GM12891 (cell line): ENCODE measurements at regions not wholly inside any gene's neighbourhood (a gene's known extent, or its start where the extent isn't known, plus 50 kb on each side); places are given as distances from the start of the nearest gene placed in this dataset.

Experiments used
- DNase-seq: peaks from one replicate; pipeline ENCODE4 v3.0.0; 2011; ENCODE audit warnings: low spot score; ENCODE audit not compliant: insufficient read length
- FAIRE-seq: peaks from 2 replicates; lab custom pipeline; 2011; peaks lifted over from hg19 to GRCh38; lab: Jason Lieb, UNC
- PAX5 ChIP-seq: IDR thresholded peaks from 2 replicates; pipeline ENCODE4 v1.6.1; 2011; ENCODE audit warnings: low read length, moderate library complexity, mild to moderate bottlenecking; ENCODE audit not compliant: insufficient read depth, severe bottlenecking
- POLR2A ChIP-seq: IDR thresholded peaks from 2 replicates; pipeline ENCODE4 v1.6.1; 2011; ENCODE audit warnings: low read depth, low read length, control low read depth
- POLR2AphosphoS5 ChIP-seq: IDR thresholded peaks from 2 replicates; pipeline ENCODE4 v1.6.1; 2011; ENCODE audit warnings: low read depth, low read length, control low read depth
- POU2F2 ChIP-seq: IDR thresholded peaks from 2 replicates; pipeline ENCODE4 v1.6.1; 2011; ENCODE audit warnings: low read depth, mild to moderate bottlenecking, control low read depth, low read length, moderate library complexity
- SPI1 ChIP-seq: IDR thresholded peaks from 2 replicates; pipeline ENCODE4 v1.6.1; 2011; ENCODE audit warnings: low read depth, low read length, control low read depth
- TAF1 ChIP-seq: IDR thresholded peaks from 2 replicates; pipeline ENCODE4 v1.6.1; 2011; ENCODE audit warnings: low read depth, low read length, control low read depth

GRCh38 chr5:123783421-123783820 is 271.4 kb downstream of the CSNK1G3 start:
- FAIRE-seq = no peak

GRCh38 chr5:123778641-123779040 is 266.7 kb downstream of the CSNK1G3 start:
- FAIRE-seq = no peak
- TF ChIP-seq SPI1 (no peak), PAX5 (no peak), POLR2AphosphoS5 (no peak), TAF1 (no peak), POLR2A (no peak), POU2F2 (no peak)

More at GRCh38 chr5:123783421-123783820, 271.4 kb downstream of the CSNK1G3 start:
- DNase-seq = no peak
- TF ChIP-seq SPI1 (no peak), PAX5 (no peak), TAF1 (no peak), POLR2AphosphoS5 (no peak), POLR2A (no peak), POU2F2 (no peak)

GRCh38 chr5:123776761-123777160 is 264.8 kb downstream of the CSNK1G3 start:
- TF ChIP-seq POU2F2 = no peak
- TF ChIP-seq SPI1 = no peak
- TF ChIP-seq POLR2AphosphoS5 = no peak
- TF ChIP-seq POLR2A = no peak
- no peak for TF ChIP-seq PAX5
- no peak for TF ChIP-seq TAF1
- DNase-seq (no peak), FAIRE-seq (no peak)

More at GRCh38 chr5:123778641-123779040, 266.7 kb downstream of the CSNK1G3 start:
- DNase-seq = no peak

DNA sequence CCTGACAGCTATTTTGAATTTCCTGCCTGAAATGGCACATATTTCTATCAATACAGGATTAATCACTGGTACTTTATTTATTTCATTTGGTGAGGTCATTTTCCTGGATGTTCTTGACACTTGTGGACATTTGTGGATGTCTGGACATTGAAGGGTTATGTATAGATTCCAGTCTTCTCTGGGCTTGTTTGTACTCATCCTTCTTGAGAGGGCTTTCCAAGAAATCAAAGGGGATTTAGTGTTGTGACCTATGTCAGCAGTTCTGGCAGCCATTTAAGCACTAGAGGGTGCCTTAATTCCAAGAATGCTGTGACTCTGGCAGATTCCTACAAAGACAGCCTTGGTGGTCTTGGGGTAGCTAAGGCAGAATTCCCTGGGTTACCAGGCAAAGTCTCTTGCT is 259.7 kb downstream of the CSNK1G3 start:
- DNase-seq (no peak), FAIRE-seq (no peak)
- TF ChIP-seq SPI1 (no peak), TAF1 (no peak), PAX5 (no peak), POLR2AphosphoS5 (no peak), POU2F2 (no peak), POLR2A (no peak)

- no peak for DNase-seq
- no peak for FAIRE-seq
- TF ChIP-seq SPI1 (no peak), PAX5 (no peak), POU2F2 (no peak), POLR2AphosphoS5 (no peak), TAF1 (no peak), POLR2A (no peak)
Observed at GRCh38 chr5:123763201-123763600, 251.2 kb downstream of the CSNK1G3 start.

DNA sequence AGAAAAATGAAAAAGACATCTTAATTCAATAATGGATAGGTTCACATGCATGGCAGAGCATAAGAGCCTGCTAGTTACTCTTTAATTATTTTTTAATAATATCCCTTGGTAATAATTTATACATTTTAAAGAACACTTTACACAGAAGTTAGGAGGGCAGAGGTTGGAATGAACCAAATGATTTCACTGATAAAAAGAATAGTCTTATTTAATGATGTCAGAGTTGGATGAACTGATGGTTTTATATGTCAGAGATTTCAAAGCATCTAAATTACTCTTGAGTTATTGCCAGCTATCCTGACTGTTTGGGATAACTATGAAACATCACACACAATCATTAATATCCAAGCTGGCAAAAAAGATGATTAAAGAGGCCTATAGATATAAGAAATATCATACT is 244.8 kb downstream of the CSNK1G3 start:
- no peak for TF ChIP-seq SPI1
- TF ChIP-seq POU2F2 = no peak
- TF ChIP-seq POLR2AphosphoS5 = no peak
- FAIRE-seq = no peak
- no peak for DNase-seq

DNA sequence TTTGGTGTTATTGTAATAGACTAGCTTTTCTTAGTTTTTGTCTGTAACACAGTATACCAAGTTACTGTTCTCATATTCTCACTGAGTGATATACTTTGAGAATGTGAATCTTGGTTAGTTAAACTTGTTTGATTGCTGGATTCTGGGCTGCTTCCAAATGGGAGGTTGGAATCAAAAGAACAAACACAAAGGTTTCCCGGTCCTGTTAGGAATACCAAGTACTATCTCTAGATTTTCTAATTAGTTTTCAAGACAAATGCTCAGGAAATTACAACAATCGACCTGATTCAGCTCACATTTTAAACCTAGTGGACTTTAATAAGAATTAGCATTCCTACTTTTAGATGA is 244.3 kb downstream of the CSNK1G3 start:
- no peak for DNase-seq
- TF ChIP-seq TAF1 = no peak
- TF ChIP-seq PAX5 = no peak
- TF ChIP-seq SPI1 = no peak
- no peak for TF ChIP-seq POLR2AphosphoS5
- TF ChIP-seq POU2F2 = no peak
- no peak for TF ChIP-seq POLR2A
- no peak for FAIRE-seq

DNA sequence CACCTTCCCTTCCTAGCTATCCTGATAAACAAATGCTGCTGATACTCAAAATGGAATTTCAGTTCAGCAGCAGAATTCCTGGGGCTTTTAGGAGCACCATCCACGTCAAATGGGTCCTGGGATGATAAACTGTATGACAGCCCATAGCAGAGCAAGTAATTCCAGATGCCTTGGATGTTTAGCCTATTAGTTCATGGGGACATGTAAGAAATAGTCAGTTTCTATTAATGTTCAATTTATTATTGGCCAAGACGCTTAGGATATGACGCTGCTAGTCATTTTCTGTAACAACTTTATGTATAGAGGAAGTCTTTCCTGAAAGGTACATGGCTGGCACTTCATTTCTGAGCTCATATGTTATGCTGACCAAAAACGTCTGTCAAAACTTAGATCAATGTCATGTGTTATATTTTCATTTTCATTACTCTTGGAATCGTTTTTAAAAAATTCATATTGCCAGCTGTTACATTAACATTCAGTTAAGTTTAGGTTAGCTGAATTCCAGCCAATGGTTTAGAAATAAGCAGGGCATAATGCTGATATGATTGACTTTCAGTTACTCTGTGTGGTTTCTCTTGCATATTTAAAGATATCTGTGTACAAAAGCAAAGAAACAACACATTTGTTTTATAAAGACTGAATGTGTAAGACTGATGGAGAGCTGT is 243.8 kb downstream of the CSNK1G3 start:
- DNase-seq = no peak
- no peak for TF ChIP-seq TAF1
- no peak for TF ChIP-seq POLR2A
- TF ChIP-seq PAX5 = no peak
- no peak for TF ChIP-seq SPI1
- no peak for TF ChIP-seq POU2F2
- no peak for FAIRE-seq

- DNase-seq (no peak), FAIRE-seq (no peak)
- TF ChIP-seq POU2F2 (no peak), POLR2AphosphoS5 (no peak), PAX5 (no peak), TAF1 (no peak), POLR2A (no peak), SPI1 (no peak)
Observed at GRCh38 chr5:123754908-123755307, 242.9 kb downstream of the CSNK1G3 start.

DNA sequence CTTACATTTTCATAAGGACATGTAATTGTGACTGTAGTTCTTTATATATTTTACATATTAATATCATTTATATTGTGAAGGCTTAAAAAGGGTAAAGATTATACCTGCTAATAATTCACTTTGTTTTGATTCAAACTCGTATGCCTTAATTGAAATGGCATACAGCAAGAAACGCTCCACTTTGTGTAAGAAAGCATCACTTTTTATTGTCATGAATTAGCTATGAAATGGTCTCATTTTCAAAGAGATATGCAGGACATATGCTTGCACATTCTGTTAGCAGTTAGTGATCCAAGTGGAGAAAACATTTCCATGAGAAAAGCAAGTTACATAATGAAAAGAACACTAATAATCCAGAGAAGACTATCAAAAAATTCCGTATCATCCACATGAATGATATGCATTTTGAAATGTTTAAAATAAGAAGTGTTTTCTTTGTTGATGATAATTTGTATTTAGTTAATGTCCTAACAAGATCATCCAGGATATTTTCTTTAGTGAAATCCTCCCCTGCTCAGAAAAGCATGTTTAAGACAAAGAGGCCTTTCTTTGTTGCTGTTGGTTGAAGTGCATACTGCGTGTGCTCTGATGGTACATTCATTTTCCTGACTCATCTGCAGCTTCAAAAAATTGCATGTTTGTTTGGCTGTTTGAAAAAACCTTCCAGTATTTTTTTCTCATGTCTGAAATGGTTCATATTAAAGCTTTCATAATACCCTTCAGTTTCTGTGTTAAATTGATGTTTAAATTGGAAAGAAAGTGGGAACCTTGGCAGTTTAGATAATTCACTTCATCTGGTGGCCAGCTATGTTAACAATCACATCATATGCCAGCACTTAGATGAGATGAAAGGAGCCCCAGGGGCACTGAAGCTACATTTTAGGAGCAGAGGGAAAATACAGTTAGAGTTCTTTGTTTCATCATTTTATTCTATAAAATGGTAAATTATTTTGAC is 242.2 kb downstream of the CSNK1G3 start:
- FAIRE-seq (no peak), DNase-seq (no peak)
- no peak for TF ChIP-seq POLR2AphosphoS5
